ENCODE measurements at regions not wholly inside any gene's neighbourhood (a gene's known extent, or its start where the extent isn't known, plus 50 kb on each side); places are given as distances from the start of the nearest gene placed in this dataset.

DNA sequence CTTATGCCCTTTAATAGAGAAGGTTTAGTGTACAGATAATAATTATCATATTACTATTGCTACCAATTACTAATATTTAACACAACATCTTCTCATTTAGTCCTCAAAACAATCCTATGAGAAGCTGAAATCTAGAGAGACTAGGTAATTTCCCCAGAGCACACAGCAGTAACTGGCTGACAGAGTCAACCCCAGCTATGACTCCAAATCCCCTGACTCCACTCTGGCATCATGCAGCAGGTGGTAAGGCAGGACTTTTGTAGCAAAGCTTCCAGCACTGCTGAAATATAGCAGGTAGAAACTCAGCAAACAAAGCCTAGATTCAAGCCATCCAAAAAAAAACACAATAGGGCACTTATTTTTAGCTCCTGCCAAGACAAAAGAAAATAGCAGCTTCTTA is 79.3 kb upstream of the RGS2 start:
- Histone ChIP-seq H3K4me1 (ENCODE audit: insufficient read depth, low read length, poor library complexity, severe bottlenecking) (peaks cover 17% of the 10 kb centered on the region), H3K9me2 (replicated peaks; ENCODE audit: low read depth, low read length) (no peaks in the 10 kb centered on the region), H4K20me1 (ENCODE audit: insufficient read depth, low read length, poor library complexity, severe bottlenecking) (no peaks in the 10 kb centered on the region), H2AFZ (ENCODE audit: low read length) (no peak overlapping the region), H3K27me3 (ENCODE audit: insufficient read depth, low read length, poor library complexity, severe bottlenecking) (no peaks in the 10 kb centered on the region), H3K9ac (ENCODE audit: low read depth, low read length, poor library complexity, severe bottlenecking) (no peak overlapping the region), H3K4me3 (ENCODE audit: low read length, poor library complexity, severe bottlenecking) (no peak overlapping the region), H3K79me2 (ENCODE audit: insufficient read depth, low read length) (peaks cover 5% of the 10 kb centered on the region; the same call in 1 of the 2 replicates), H3K36me3 (ENCODE audit: insufficient read depth, low read length) (no peaks in the 10 kb centered on the region), H3F3A (ENCODE audit: low read depth) (no peaks in the 10 kb centered on the region), H3K4me2 (ENCODE audit: low read depth, low read length, poor library complexity, severe bottlenecking) (no peak overlapping the region), H3K9me3 (ENCODE audit: insufficient read depth, low read depth, low read length) (no peaks in the 10 kb centered on the region)
- no peak for TF ChIP-seq EZH2phosphoT487 (IDR thresholded peaks at IDR 0.05; ENCODE audit: borderline replicate concordance)
- TF ChIP-seq, protein P1, sequence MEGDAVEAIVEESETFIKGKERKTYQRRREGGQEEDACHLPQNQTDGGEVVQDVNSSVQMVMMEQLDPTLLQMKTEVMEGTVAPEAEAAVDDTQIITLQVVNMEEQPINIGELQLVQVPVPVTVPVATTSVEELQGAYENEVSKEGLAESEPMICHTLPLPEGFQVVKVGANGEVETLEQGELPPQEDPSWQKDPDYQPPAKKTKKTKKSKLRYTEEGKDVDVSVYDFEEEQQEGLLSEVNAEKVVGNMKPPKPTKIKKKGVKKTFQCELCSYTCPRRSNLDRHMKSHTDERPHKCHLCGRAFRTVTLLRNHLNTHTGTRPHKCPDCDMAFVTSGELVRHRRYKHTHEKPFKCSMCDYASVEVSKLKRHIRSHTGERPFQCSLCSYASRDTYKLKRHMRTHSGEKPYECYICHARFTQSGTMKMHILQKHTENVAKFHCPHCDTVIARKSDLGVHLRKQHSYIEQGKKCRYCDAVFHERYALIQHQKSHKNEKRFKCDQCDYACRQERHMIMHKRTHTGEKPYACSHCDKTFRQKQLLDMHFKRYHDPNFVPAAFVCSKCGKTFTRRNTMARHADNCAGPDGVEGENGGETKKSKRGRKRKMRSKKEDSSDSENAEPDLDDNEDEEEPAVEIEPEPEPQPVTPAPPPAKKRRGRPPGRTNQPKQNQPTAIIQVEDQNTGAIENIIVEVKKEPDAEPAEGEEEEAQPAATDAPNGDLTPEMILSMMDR (conservative IDR thresholded peaks at IDR 0.05; ENCODE audit: low read length): no peak

DNA sequence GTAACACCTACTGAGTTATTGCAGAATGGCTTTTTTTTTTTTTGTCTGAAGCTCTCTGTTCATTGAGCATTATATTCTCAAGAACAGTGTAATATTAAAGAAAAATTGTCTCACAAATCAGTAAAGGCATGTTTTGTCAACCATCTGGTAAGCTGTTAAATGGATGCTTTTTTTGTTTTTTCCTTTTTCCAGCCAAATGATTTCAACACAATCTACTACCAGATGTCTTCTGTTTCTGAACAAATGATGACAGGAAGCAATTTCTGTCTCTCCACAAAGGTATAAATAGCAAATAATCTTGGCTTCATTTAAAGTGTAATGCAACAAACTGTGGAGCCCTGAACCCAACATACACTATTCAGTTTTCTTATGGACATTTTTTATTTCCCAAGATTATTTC is 78.6 kb upstream of the RGS2 start:
- no peak overlapping the region for H2AFZ ChIP-seq (ENCODE audit: low read length)
- no peak overlapping the region for H3K4me3 ChIP-seq (ENCODE audit: low read length, poor library complexity, severe bottlenecking)
- H3K27me3 ChIP-seq (ENCODE audit: insufficient read depth, low read length, poor library complexity, severe bottlenecking): no peaks in the 10 kb centered on the region
- no peak overlapping the region for H3K4me2 ChIP-seq (ENCODE audit: low read depth, low read length, poor library complexity, severe bottlenecking)
- no peak overlapping the region for H3K9ac ChIP-seq (ENCODE audit: low read depth, low read length, poor library complexity, severe bottlenecking)
- H3K9me3 ChIP-seq (ENCODE audit: insufficient read depth, low read depth, low read length): no peaks in the 10 kb centered on the region
- no peaks in the 10 kb centered on the region for H3K36me3 ChIP-seq (ENCODE audit: insufficient read depth, low read length)
- peaks cover 17% of the 10 kb centered on the region for H3K4me1 ChIP-seq (ENCODE audit: insufficient read depth, low read length, poor library complexity, severe bottlenecking)
- TF ChIP-seq EZH2phosphoT487 (IDR thresholded peaks at IDR 0.05; ENCODE audit: borderline replicate concordance): no peak
- TF ChIP-seq, protein P1 (conservative IDR thresholded peaks at IDR 0.05; ENCODE audit: low read length): no peak
- no peaks in the 10 kb centered on the region for H4K20me1 ChIP-seq (ENCODE audit: insufficient read depth, low read length, poor library complexity, severe bottlenecking)
- H3K79me2 ChIP-seq (ENCODE audit: insufficient read depth, low read length): peaks cover 5% of the 10 kb centered on the region; the same call in 1 of the 2 replicates
- H3K9me2 ChIP-seq (replicated peaks; ENCODE audit: low read depth, low read length): no peaks in the 10 kb centered on the region
- H3F3A ChIP-seq (ENCODE audit: low read depth): no peaks in the 10 kb centered on the region

DNA sequence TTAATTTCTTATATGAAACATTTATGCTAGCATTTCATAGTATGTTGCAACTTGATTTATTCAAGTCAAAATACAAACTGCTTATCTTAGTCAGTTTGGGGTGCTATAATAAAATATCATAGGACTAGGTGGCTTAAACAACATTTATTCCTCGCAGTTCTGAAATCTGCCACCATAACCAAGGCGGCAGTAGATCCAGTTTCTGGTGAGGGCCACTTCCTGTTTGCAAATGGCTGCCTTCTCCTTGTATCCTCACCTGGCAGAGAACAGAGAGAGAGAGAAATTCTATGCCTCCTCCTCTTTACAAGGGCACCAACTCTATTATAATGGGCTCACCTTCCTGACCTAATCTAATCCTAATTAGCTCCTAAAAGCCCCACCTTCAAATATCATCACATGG is 76.1 kb upstream of the RGS2 start:
- TF ChIP-seq EZH2phosphoT487 (IDR thresholded peaks at IDR 0.05; ENCODE audit: borderline replicate concordance): no peak
- TF ChIP-seq, protein P1 (conservative IDR thresholded peaks at IDR 0.05; ENCODE audit: low read length): peak; percentile 63
- H4K20me1 ChIP-seq (ENCODE audit: insufficient read depth, low read length, poor library complexity, severe bottlenecking): no peaks in the 10 kb centered on the region
- H3K4me2 ChIP-seq (ENCODE audit: low read depth, low read length, poor library complexity, severe bottlenecking): no peak overlapping the region
- peak overlapping the region; percentile 68 for H2AFZ ChIP-seq (ENCODE audit: low read length)
- no peaks in the 10 kb centered on the region for H3K9me2 ChIP-seq (replicated peaks; ENCODE audit: low read depth, low read length)
- no peak overlapping the region for H3K4me3 ChIP-seq (ENCODE audit: low read length, poor library complexity, severe bottlenecking)
- no peak overlapping the region for H3K9ac ChIP-seq (ENCODE audit: low read depth, low read length, poor library complexity, severe bottlenecking)
- H3K27me3 ChIP-seq (ENCODE audit: insufficient read depth, low read length, poor library complexity, severe bottlenecking): no peaks in the 10 kb centered on the region
- H3K9me3 ChIP-seq (ENCODE audit: insufficient read depth, low read depth, low read length): no peaks in the 10 kb centered on the region
- peaks cover 14% of the 10 kb centered on the region; the same call in 1 of the 2 replicates for H3K79me2 ChIP-seq (ENCODE audit: insufficient read depth, low read length)
- H3F3A ChIP-seq (ENCODE audit: low read depth): no peaks in the 10 kb centered on the region
- no peaks in the 10 kb centered on the region for H3K36me3 ChIP-seq (ENCODE audit: insufficient read depth, low read length)
- H3K4me1 ChIP-seq (ENCODE audit: insufficient read depth, low read length, poor library complexity, severe bottlenecking): peaks cover 34% of the 10 kb centered on the region

All from Loucy (cell line).